ENCODE measurements at regions not wholly inside any gene's neighbourhood (a gene's known extent, or its start where the extent isn't known, plus 50 kb on each side); places are given as distances from the start of the nearest gene placed in this dataset.

DNA sequence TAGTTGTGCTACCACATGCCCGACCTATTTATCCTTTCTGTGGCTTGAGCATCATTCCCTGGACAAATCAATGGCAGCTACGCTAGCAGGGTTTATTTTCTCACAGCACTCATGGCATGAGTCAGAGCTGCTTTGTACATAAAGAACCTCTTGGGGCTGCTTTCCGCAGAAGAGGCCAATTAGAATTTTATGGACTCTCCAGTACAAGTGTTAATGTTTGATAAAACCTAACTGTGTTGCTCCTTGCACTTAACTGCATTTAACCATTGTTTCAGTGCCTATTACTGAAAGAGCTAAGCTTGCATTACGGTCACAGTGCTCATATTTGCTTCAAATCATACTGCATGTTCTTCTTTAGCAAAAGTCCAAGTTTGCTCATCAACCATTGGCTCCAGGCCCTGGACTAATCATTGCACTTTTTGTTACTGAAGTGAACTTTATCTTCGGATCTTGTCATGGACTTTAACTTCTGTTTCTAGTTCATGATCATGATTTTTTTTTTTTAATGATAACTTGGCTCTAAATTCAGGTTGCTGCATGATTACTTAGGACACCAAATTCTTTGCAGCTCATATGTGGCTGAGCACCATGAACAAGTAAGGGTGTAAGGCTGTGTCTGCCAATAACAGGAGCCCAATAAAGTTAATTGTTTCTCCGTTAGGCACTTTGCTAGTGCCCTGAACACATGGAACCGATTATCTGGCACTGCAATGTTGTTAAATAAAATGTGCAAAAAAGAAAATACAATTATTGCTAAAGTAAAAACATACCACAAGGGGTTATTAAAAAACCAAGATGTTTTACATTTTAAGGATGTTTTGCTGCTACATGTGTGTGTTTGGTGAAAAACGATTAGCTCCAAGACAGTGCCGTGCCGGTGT, 492.2 kb downstream of the KCNJ2 start:
- no peaks in the 10 kb centered on the region for H3K9me3 ChIP-seq (ENCODE audit: control insufficient read depth, low read depth, low read length)
- no peaks in the 10 kb centered on the region for H3K27me3 ChIP-seq (ENCODE audit: control insufficient read depth, insufficient read depth, low read length)
- no peaks in the 10 kb centered on the region for H3K4me1 ChIP-seq (ENCODE audit: control insufficient read depth, low read depth, low read length)
- H3K9ac ChIP-seq (ENCODE audit: low read length) = no peak overlapping the region
- no peak overlapping the region for H3K27ac ChIP-seq (ENCODE audit: low read length)
- no peak overlapping the region for H3K4me3 ChIP-seq (ENCODE audit: low read length)
- no peaks in the 10 kb centered on the region for H3K36me3 ChIP-seq (ENCODE audit: control insufficient read depth, low read depth, low read length)

DNA sequence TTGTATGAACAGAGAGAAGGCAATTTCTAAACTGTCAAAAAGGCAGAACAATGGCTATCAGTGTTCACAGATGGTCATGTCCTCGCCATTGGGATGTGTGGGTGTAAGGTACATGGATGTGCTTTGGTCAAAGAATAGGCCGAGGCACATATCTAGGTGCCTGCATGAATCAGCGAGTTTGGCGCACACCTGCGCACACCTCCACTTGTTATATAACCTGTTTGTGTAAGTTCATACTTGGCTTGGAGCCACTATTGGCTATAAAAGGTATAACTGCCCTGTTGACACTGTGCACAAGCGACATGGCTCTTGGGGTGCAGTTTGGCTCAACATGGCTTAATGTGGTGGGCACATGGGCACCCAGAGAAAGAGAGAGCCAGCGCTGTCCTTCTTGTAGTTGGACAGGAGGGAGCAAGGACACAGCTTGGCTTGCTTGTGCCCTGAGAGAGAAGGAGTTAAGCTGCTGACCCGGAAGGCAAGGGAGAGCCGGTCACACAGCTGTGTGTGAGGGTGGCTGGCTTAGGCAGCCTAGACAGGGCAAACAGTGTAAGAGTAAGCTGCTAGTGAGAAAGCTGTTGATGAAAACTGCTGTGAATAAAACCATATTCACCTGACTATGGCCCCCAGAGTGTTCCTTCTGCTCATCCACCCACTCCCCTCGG, 499.1 kb downstream of the KCNJ2 start:
- Histone ChIP-seq H3K4me1 (ENCODE audit: control insufficient read depth, low read depth, low read length) (no peaks in the 10 kb centered on the region), H3K4me3 (ENCODE audit: low read length) (no peak overlapping the region), H3K9me3 (ENCODE audit: control insufficient read depth, low read depth, low read length) (no peaks in the 10 kb centered on the region), H3K27me3 (ENCODE audit: control insufficient read depth, insufficient read depth, low read length) (no peaks in the 10 kb centered on the region), H3K36me3 (ENCODE audit: control insufficient read depth, low read depth, low read length) (no peaks in the 10 kb centered on the region), H3K27ac (ENCODE audit: low read length) (no peak overlapping the region), H3K9ac (ENCODE audit: low read length) (no peak overlapping the region)

DNA sequence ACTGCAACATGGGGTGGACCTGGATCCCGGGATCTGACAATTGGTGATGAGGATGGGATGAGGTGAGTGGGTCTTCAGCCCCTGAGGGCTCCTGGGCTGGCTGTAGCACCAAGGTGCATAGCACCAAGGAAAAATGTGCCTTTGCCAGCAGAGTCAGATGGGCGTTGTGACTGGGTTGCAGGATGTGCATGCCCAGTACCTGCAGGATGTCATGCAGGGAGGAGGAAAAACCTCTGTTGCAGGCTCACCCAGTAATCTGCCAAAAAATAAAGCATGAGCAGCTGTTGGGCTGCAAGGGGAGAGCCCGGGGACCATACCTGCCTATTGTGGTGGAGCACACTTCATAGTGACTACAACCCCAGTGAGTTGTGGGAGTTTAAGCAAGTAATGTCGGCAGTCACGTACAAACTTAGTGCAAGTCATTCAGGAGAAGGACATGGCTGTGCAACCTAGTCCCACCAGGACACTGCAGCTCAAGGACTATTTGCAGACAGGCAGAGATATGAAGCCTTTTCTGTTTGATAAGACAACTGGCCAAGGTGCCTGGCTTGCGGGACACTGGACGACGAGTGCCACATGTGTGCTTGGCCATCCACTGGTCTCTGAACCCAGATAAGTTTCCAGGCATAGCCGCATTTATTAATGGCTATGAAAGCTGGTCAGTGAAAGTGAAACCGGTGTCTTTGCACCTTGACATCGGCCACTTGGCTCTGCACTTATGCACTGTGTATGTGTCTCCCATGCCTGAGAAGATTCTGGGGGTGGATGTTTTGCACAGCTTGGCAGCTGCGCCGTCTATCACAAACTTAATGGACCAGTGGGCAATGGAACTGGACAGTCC, 499.8 kb downstream of the KCNJ2 start:
- no peak overlapping the region for H3K27ac ChIP-seq (ENCODE audit: low read length)
- no peaks in the 10 kb centered on the region for H3K36me3 ChIP-seq (ENCODE audit: control insufficient read depth, low read depth, low read length)
- H3K4me1 ChIP-seq (ENCODE audit: control insufficient read depth, low read depth, low read length) = no peaks in the 10 kb centered on the region
- no peak overlapping the region for H3K9ac ChIP-seq (ENCODE audit: low read length)
- no peak overlapping the region for H3K4me3 ChIP-seq (ENCODE audit: low read length)
- H3K9me3 ChIP-seq (ENCODE audit: control insufficient read depth, low read depth, low read length) = no peaks in the 10 kb centered on the region
- H3K27me3 ChIP-seq (ENCODE audit: control insufficient read depth, insufficient read depth, low read length) = no peaks in the 10 kb centered on the region

GRCh38 chr17:70674061-70674460, 504.7 kb downstream of the KCNJ2 start:
- no peak overlapping the region for H3K9ac ChIP-seq (ENCODE audit: low read length)
- no peaks in the 10 kb centered on the region for H3K9me3 ChIP-seq (ENCODE audit: control insufficient read depth, low read depth, low read length)
- H3K27ac ChIP-seq (ENCODE audit: low read length) = no peak overlapping the region
- H3K27me3 ChIP-seq (ENCODE audit: control insufficient read depth, insufficient read depth, low read length) = no peaks in the 10 kb centered on the region
- peaks cover 7% of the 10 kb centered on the region for H3K4me1 ChIP-seq (ENCODE audit: control insufficient read depth, low read depth, low read length)
- H3K36me3 ChIP-seq (ENCODE audit: control insufficient read depth, low read depth, low read length) = no peaks in the 10 kb centered on the region
- H3K4me3 ChIP-seq (ENCODE audit: low read length) = no peak overlapping the region

- Histone ChIP-seq H3K27me3 (ENCODE audit: control insufficient read depth, insufficient read depth, low read length) (no peaks in the 10 kb centered on the region), H3K27ac (ENCODE audit: low read length) (no peak overlapping the region)
These were observed 505.8 kb downstream of the KCNJ2 start for GRCh38 chr17:70675070-70675590.

DNA sequence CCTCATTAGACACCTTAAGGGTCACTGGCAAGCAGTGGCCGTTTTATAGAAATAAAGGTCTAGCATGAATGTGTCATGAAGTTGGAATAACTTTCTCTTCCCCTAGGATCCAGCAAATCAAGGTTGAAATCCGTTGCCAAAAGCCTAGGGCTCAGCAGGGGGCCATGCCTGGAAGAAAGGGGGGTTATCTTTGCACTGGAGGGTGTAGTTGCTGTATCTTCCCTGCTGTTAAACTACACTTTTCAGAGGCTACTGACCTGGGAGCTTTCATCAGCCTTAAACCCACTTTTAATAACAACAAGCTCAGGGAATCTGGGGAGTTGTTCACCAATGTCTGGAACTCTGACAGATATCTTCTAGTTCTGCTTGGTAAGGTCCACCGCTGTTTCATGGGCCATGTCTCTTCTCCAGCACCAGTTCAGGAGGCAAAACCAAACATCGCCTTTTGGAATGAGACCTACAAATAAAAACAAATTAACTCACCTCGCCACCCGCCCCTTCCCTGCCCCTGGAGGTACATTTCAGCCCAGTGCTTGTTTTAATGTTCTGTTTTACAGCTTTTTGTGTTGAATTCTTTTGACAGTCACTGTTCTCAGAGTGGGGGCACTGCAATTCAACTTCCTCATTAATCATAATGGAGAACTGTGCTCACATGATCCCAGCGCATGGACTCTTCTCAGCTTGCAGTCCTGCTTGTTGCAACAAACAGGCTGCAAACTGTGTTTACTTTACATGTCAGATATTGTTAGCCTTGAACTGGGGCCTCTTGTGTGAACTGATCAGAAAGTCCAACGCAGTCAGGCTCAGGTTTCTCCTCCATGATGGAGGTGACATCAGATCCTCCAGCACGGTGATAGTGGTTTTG, 508.7 kb downstream of the KCNJ2 start:
- no peaks in the 10 kb centered on the region for H3K27me3 ChIP-seq (ENCODE audit: control insufficient read depth, insufficient read depth, low read length)
- H3K4me3 ChIP-seq (ENCODE audit: low read length) = no peak overlapping the region
- no peaks in the 10 kb centered on the region for H3K9me3 ChIP-seq (ENCODE audit: control insufficient read depth, low read depth, low read length)
- peaks cover 7% of the 10 kb centered on the region for H3K4me1 ChIP-seq (ENCODE audit: control insufficient read depth, low read depth, low read length)
- H3K36me3 ChIP-seq (ENCODE audit: control insufficient read depth, low read depth, low read length) = no peaks in the 10 kb centered on the region
- no peak overlapping the region for H3K27ac ChIP-seq (ENCODE audit: low read length)
- no peak overlapping the region for H3K9ac ChIP-seq (ENCODE audit: low read length)

More at GRCh38 chr17:70675070-70675590, 505.8 kb downstream of the KCNJ2 start:
- Histone ChIP-seq H3K36me3 (ENCODE audit: control insufficient read depth, low read depth, low read length) (no peaks in the 10 kb centered on the region), H3K9ac (ENCODE audit: low read length) (no peak overlapping the region), H3K9me3 (ENCODE audit: control insufficient read depth, low read depth, low read length) (no peaks in the 10 kb centered on the region), H3K4me1 (ENCODE audit: control insufficient read depth, low read depth, low read length) (peaks cover 7% of the 10 kb centered on the region), H3K4me3 (ENCODE audit: low read length) (no peak overlapping the region)

DNA sequence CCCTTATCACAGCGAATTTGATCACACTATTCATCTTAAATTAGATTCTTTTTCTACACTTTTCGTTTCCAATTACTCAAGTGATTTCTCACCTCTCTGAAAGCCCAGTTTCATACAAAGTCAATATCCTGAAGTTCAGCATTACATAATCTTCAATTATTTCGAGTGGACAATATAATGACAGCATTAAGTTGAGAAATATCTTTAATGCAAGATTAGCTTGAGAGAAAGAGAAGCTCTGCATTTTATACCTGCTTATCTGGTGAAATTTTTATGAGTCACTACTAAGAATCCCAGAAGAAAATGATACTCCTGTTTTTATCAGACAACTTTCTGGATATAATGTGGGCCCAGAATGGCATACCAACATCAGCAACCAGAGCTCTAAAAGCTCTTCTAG, 509.6 kb downstream of the KCNJ2 start:
- Histone ChIP-seq H3K4me3 (ENCODE audit: low read length) (no peak overlapping the region), H3K36me3 (ENCODE audit: control insufficient read depth, low read depth, low read length) (no peaks in the 10 kb centered on the region), H3K4me1 (ENCODE audit: control insufficient read depth, low read depth, low read length) (peaks cover 10% of the 10 kb centered on the region), H3K9me3 (ENCODE audit: control insufficient read depth, low read depth, low read length) (no peaks in the 10 kb centered on the region), H3K27ac (ENCODE audit: low read length) (no peak overlapping the region), H3K27me3 (ENCODE audit: control insufficient read depth, insufficient read depth, low read length) (no peaks in the 10 kb centered on the region), H3K9ac (ENCODE audit: low read length) (no peak overlapping the region)

- H3K4me3 ChIP-seq (ENCODE audit: low read length) = no peak overlapping the region
- H3K4me1 ChIP-seq (ENCODE audit: control insufficient read depth, low read depth, low read length) = peaks cover 7% of the 10 kb centered on the region
- H3K27me3 ChIP-seq (ENCODE audit: control insufficient read depth, insufficient read depth, low read length) = no peaks in the 10 kb centered on the region
- no peak overlapping the region for H3K9ac ChIP-seq (ENCODE audit: low read length)
- no peaks in the 10 kb centered on the region for H3K36me3 ChIP-seq (ENCODE audit: control insufficient read depth, low read depth, low read length)
- H3K27ac ChIP-seq (ENCODE audit: low read length) = no peak overlapping the region
- H3K9me3 ChIP-seq (ENCODE audit: control insufficient read depth, low read depth, low read length) = no peaks in the 10 kb centered on the region
These were observed 514.6 kb downstream of the KCNJ2 start for GRCh38 chr17:70683936-70684335.

- no peaks in the 10 kb centered on the region for H3K9me3 ChIP-seq (ENCODE audit: control insufficient read depth, low read depth, low read length)
- H3K27me3 ChIP-seq (ENCODE audit: control insufficient read depth, insufficient read depth, low read length) = no peaks in the 10 kb centered on the region
- no peak overlapping the region for H3K4me3 ChIP-seq (ENCODE audit: low read length)
- H3K36me3 ChIP-seq (ENCODE audit: control insufficient read depth, low read depth, low read length) = no peaks in the 10 kb centered on the region
- H3K27ac ChIP-seq (ENCODE audit: low read length) = no peak overlapping the region
- peaks cover 7% of the 10 kb centered on the region for H3K4me1 ChIP-seq (ENCODE audit: control insufficient read depth, low read depth, low read length)
- H3K9ac ChIP-seq (ENCODE audit: low read length) = no peak overlapping the region
These were observed 518.1 kb downstream of the KCNJ2 start for GRCh38 chr17:70687421-70687820.

- H3K4me1 ChIP-seq (ENCODE audit: control insufficient read depth, low read depth, low read length) = no peaks in the 10 kb centered on the region
- H3K27me3 ChIP-seq (ENCODE audit: control insufficient read depth, insufficient read depth, low read length) = no peaks in the 10 kb centered on the region
- no peak overlapping the region for H3K27ac ChIP-seq (ENCODE audit: low read length)
- no peak overlapping the region for H3K9ac ChIP-seq (ENCODE audit: low read length)
- no peaks in the 10 kb centered on the region for H3K36me3 ChIP-seq (ENCODE audit: control insufficient read depth, low read depth, low read length)
- H3K9me3 ChIP-seq (ENCODE audit: control insufficient read depth, low read depth, low read length) = no peaks in the 10 kb centered on the region
- H3K4me3 ChIP-seq (ENCODE audit: low read length) = no peak overlapping the region
These were observed 521.8 kb downstream of the KCNJ2 start for GRCh38 chr17:70691150-70691549.

Measured in iPS-18a (cell line).